Nephron (organoid): ENCODE measurements at regions not wholly inside any gene's neighbourhood (a gene's known extent, or its start where the extent isn't known, plus 50 kb on each side); places are given as distances from the start of the nearest gene placed in this dataset.

ENCODE experiments used
- H3K27ac Mint-ChIP-seq, 3 experiments: 2 replicates each; pipeline ENCODE4 v1.8.0; 2020; ENCODE audit warnings: mixed read lengths in 3 of 3, mild to moderate bottlenecking in 2 of 3, moderate library complexity in 1 of 3
- H3K27me3 Mint-ChIP-seq: 2 replicates; pipeline ENCODE4 v1.8.0; 2021; ENCODE audit warnings: low read depth, mild to moderate bottlenecking, moderate library complexity, mixed read lengths
- H3K36me3 Mint-ChIP-seq: 2 replicates; pipeline ENCODE4 v1.8.0; 2020; ENCODE audit warnings: low read depth, mixed read lengths
- H3K4me1 Mint-ChIP-seq: 2 replicates; pipeline ENCODE4 v1.8.0; 2020; ENCODE audit warnings: mixed read lengths
- H3K4me3 Mint-ChIP-seq, 3 experiments: 2 replicates each; pipeline ENCODE4 v1.8.0; 2020; ENCODE audit warnings: mild to moderate bottlenecking in 3 of 3, mixed read lengths in 3 of 3, moderate library complexity in 2 of 3
- H3K9me3 Mint-ChIP-seq: 2 replicates; pipeline ENCODE4 v1.8.0; 2020; ENCODE audit warnings: mixed read lengths
- TF ChIP-seq, protein P1 (sequence below), 3 experiments: fragments of 200-600 bp; sonication (generic); IDR thresholded peaks; one replicate each; pipeline ENCODE4 v1.5.0; 2021; ENCODE audit warnings: antibody characterized with exemption in 3 of 3; ENCODE audit not compliant: unreplicated experiment in 3 of 3

DNA sequence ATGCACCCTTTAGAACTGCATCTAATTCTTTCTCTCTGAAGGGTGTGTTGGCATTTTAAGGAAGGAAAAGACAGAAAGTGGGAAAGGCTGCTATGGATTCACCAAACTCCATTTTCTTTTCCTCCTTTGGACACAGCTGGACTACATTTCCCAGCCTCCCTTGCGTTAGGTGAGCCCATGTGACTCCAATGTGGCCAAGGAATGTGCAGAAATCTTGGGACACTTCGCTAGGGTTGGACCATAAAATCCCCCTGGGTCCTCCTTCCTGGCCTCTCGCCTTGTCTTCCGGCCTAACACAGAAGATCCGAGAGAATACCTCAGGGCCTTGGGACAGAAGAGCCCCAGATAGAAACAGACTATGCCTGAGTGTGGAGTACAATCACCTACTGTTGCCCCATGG is 56.3 kb downstream of the ABCC12 start:
- Mint-ChIP-seq H3K4me3 (no peak overlapping the region), H3K36me3 (no peaks in the 10 kb centered on the region), H3K9me3 (no peaks in the 10 kb centered on the region), H3K27me3 (peaks cover 6% of the 10 kb centered on the region), H3K4me1 (no peaks in the 10 kb centered on the region), H3K27ac (no peak overlapping the region)
- TF ChIP-seq, protein P1, sequence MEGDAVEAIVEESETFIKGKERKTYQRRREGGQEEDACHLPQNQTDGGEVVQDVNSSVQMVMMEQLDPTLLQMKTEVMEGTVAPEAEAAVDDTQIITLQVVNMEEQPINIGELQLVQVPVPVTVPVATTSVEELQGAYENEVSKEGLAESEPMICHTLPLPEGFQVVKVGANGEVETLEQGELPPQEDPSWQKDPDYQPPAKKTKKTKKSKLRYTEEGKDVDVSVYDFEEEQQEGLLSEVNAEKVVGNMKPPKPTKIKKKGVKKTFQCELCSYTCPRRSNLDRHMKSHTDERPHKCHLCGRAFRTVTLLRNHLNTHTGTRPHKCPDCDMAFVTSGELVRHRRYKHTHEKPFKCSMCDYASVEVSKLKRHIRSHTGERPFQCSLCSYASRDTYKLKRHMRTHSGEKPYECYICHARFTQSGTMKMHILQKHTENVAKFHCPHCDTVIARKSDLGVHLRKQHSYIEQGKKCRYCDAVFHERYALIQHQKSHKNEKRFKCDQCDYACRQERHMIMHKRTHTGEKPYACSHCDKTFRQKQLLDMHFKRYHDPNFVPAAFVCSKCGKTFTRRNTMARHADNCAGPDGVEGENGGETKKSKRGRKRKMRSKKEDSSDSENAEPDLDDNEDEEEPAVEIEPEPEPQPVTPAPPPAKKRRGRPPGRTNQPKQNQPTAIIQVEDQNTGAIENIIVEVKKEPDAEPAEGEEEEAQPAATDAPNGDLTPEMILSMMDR (IDR thresholded peaks at IDR 0.05; ENCODE audit: unreplicated experiment in 3 of 3): no peak

DNA sequence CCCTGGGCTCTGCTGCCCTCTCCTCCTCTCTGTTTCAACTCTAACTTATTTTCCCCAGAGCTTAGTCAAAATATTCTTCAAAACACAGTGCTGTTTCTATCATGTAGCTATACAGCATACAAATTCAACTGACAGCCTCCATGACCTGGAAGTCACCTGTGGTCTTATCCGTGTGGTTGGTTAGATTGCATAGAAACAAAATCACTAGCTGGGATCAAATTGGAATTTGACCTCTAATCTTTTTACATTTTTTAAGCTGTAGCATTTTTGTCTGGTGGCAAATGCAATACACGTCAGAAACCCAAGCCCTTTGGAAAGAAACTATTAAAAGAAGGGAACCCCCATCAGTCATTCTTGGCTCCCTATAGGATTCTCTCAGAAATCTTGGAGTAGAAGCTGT is 57.3 kb downstream of the ABCC12 start:
- Mint-ChIP-seq H3K27ac (no peak overlapping the region), H3K27me3 (peaks cover 6% of the 10 kb centered on the region), H3K36me3 (no peaks in the 10 kb centered on the region), H3K4me1 (no peaks in the 10 kb centered on the region), H3K4me3 (no peak overlapping the region), H3K9me3 (no peaks in the 10 kb centered on the region)
- TF ChIP-seq, protein P1 (IDR thresholded peaks at IDR 0.05; ENCODE audit: unreplicated experiment in 3 of 3): no peak

DNA sequence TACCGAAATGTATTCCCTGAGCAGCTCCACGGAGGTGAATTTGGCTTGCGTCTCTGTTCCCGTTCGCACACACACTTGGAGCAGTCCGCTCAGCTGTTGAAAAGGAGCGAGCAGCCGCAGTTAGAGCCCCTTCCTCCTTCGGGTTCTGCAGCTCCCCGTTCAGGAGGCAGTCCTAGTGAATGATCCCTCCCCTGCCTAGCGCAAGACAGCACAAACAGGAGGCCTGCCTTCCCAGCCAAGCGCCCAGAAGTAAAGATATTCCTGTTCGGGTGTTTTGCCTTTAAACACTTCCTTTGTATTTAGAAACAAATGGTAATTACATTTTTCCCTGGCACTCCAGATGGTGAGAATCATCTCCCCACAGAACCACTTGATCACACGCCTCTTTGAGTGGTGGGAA is 64.7 kb downstream of the ABCC12 start:
- Mint-ChIP-seq H3K27ac (no peak overlapping the region), H3K9me3 (no peaks in the 10 kb centered on the region), H3K4me3 (no peak overlapping the region), H3K4me1 (no peaks in the 10 kb centered on the region), H3K27me3 (peaks cover 10% of the 10 kb centered on the region), H3K36me3 (no peaks in the 10 kb centered on the region)
- TF ChIP-seq, protein P1 (IDR thresholded peaks at IDR 0.05; ENCODE audit: unreplicated experiment in 3 of 3): no peak

DNA sequence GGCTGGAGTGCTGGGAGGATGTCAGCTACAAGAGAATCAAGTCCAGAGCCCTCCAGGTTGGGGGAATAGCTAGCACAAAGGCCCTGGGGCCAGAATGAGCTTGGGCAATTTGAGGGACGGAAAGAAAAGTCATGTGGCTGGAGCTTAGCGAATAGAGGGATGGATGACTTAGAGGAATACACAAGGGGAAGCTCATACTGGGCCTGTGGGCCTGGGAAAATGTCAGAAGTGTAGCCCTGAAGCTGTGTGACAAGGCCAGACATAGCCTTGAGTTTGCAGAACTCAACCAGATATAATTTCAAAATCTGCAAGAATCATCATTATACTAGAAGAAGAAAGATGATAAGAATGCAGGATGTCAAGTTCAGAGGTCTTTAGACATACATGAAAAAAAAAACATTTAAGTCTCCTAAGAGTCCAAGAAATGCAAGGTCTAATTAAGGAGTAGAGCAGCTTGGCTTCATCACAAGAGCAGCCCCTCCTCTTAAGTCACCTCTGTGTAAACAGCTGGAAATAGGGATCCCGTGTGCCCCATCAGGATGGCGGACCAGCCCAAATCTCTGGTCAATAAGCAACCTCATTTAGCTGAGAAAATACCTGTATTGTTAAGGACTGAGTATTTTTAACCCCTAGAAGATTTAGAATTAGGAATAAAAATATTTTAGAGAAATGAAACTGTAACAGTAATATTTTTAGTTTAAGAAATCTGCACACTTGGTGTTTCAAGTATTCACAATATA is 66.6 kb downstream of the ABCC12 start:
- Mint-ChIP-seq H3K27me3 (peaks cover 7% of the 10 kb centered on the region), H3K9me3 (no peaks in the 10 kb centered on the region), H3K4me1 (no peaks in the 10 kb centered on the region), H3K36me3 (no peaks in the 10 kb centered on the region), H3K4me3 (no peak overlapping the region), H3K27ac (no peak overlapping the region)
- TF ChIP-seq, protein P1 (IDR thresholded peaks at IDR 0.05; ENCODE audit: unreplicated experiment in 3 of 3): no peak

DNA sequence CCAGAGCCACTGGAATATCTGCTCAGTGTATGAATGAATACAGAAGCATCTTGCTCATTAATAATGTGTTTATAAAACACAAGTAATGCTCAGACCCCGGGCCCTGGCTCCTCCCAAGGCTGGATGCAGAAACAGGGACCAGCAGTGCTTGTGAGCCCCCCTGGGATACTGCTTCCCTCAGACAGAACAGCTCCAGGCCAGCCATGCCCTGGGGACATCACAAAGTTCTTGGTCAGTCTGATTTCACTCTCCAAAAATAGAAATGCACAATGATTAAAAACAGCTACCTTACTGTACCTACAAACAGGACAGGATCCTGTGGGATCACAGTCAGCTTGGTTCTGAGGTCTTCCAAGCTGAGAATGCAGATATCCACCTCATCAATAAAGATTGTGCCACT is 68.2 kb downstream of the ABCC12 start:
- TF ChIP-seq, protein P1 (IDR thresholded peaks at IDR 0.05; ENCODE audit: unreplicated experiment in 3 of 3): no peak
- Mint-ChIP-seq H3K4me3 (no peak overlapping the region), H3K36me3 (no peaks in the 10 kb centered on the region), H3K4me1 (no peaks in the 10 kb centered on the region), H3K27me3 (peaks cover 7% of the 10 kb centered on the region), H3K27ac (no peak overlapping the region), H3K9me3 (no peaks in the 10 kb centered on the region)

DNA sequence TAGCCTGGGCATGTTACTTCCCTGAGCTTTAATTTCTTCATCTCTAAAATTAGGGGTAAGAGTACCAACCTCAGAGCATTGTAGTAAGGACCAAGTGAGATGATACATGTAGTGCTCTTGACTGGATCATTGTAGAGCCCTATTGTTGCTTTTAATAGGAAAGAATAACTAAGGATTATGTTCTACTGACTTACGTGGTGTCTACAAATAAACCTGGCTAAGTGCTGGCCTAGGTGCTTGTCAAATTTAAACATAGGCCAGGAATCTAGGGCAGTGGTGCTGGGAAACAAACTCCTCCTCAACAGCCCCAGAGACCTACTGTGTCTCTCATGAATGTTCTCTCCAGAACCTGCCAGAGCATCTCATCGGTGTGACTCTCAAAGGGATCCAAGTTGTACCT is 69.4 kb downstream of the ABCC12 start:
- Mint-ChIP-seq H3K36me3 (no peaks in the 10 kb centered on the region), H3K4me3 (no peak overlapping the region), H3K4me1 (no peaks in the 10 kb centered on the region), H3K9me3 (no peaks in the 10 kb centered on the region), H3K27ac (no peak overlapping the region), H3K27me3 (no peaks in the 10 kb centered on the region)
- TF ChIP-seq, protein P1 (IDR thresholded peaks at IDR 0.05; ENCODE audit: unreplicated experiment in 3 of 3): no peak
